ENCODE measurements at regions not wholly inside any gene's neighbourhood (a gene's known extent, or its start where the extent isn't known, plus 50 kb on each side); places are given as distances from the start of the nearest gene placed in this dataset.

GRCh38 chr20:11378252-11378651 lies 539.4 kb upstream of the BTBD3 start:
- TF ChIP-seq FOXM1 (CRISPR knock-in tag; IDR thresholded peaks at IDR 0.05): no peak
- no peak for TF ChIP-seq TOPORS (CRISPR knock-in tag; IDR thresholded peaks at IDR 0.05)
- TF ChIP-seq KLF11 (CRISPR knock-in tag; IDR thresholded peaks at IDR 0.05): no peak
- no peak for TF ChIP-seq XRCC5 (optimal IDR thresholded peaks at IDR 0.05; ENCODE audit: low read length)
- no peak for TF ChIP-seq EZH2 (conservative IDR thresholded peaks at IDR 0.05; ENCODE audit: low read depth, low read length)
- TF ChIP-seq SP1 (IDR thresholded peaks at IDR 0.05): no peak
- TF ChIP-seq SP1 (CRISPR knock-in tag; IDR thresholded peaks at IDR 0.05): no peak
- no peak for TF ChIP-seq NR1H2 (CRISPR knock-in tag; IDR thresholded peaks at IDR 0.05; ENCODE audit: borderline replicate concordance, low read depth)
- no peak for TF ChIP-seq FOXP1 (IDR thresholded peaks at IDR 0.05)
- TF ChIP-seq FOXP1 (CRISPR knock-in tag; IDR thresholded peaks at IDR 0.05): no peak
- no peak for TF ChIP-seq ZBTB21 (CRISPR knock-in tag; IDR thresholded peaks at IDR 0.05)
- no peak for TF ChIP-seq CTCF (CRISPR knock-in tag; IDR thresholded peaks at IDR 0.05)
- TF ChIP-seq HDAC6 (IDR thresholded peaks at IDR 0.05; ENCODE audit: low read depth, low read length): no peak
- TF ChIP-seq SIN3A (IDR thresholded peaks at IDR 0.05; ENCODE audit: borderline replicate concordance, low read depth, low read length): no peak
